Naive thymus-derived CD4-positive, alpha-beta T cell (primary cell): ENCODE measurements at regions not wholly inside any gene's neighbourhood (a gene's known extent, or its start where the extent isn't known, plus 50 kb on each side); places are given as distances from the start of the nearest gene placed in this dataset.

Experiments used
- ATAC-seq: fragments of 150-1000 bp; cut with Tn5 transposase; 2 replicates; pipeline ENCODE4 v1.10.0; 2021; ENCODE audit warnings: mild to moderate bottlenecking, moderate library complexity
- CTCF ChIA-PET: fragments of 350-600 bp; sonication (Branson Sonifier 250); formaldehyde crosslinking; loops from one replicate; lab custom pipeline; 2021; ENCODE audit warnings: antibody characterized with exemption; lab: Charles Lee
- POLR2A ChIA-PET: fragments of 350-600 bp; sonication (Branson Sonifier 250); formaldehyde crosslinking; loops from one replicate; lab custom pipeline; 2021; ENCODE audit warnings: antibody characterized with exemption, inconsistent platforms; lab: Charles Lee
- DNase-seq, 9 donors: peaks; one replicate each; pipeline versions ENCODE4 v3.0.0 to v3.0.0-alpha.2; 2020 to 2022; ENCODE audit warnings: mixed read lengths in 1 of 9
- H3K27ac ChIP-seq: one replicate; pipeline ENCODE4 v1.7.0; 2013; ENCODE audit warnings: mild to moderate bottlenecking, low read depth, low read length, moderate library complexity
- H3K27me3 ChIP-seq, 2 donors: one replicate each; pipeline ENCODE4 v1.7.0; 2013; ENCODE audit warnings: low read length in 2 of 2, mild to moderate bottlenecking in 2 of 2, moderate library complexity in 2 of 2; ENCODE audit not compliant: control insufficient read depth in 2 of 2, insufficient read depth in 2 of 2
- H3K36me3 ChIP-seq, 3 experiments: 1 replicate in 2 of 3; 2 replicates in 1 of 3; pipeline ENCODE4 v1.7.0; 2013; ENCODE audit warnings: low read length in 3 of 3, mild to moderate bottlenecking in 3 of 3, moderate library complexity in 1 of 3; ENCODE audit not compliant: insufficient read depth in 3 of 3, control insufficient read depth in 2 of 3
- H3K4me1 ChIP-seq, 2 donors: one replicate each; pipeline ENCODE4 v1.7.0; 2013; ENCODE audit warnings: low read length in 2 of 2, mild to moderate bottlenecking in 2 of 2, moderate library complexity in 1 of 2; ENCODE audit not compliant: control insufficient read depth in 2 of 2, insufficient read depth in 2 of 2
- H3K4me3 ChIP-seq: 2 replicates; pipeline ENCODE4 v1.7.0; 2013; ENCODE audit warnings: mild to moderate bottlenecking, low read length
- H3K9me3 ChIP-seq, 3 experiments: 1 replicate in 2 of 3; 2 replicates in 1 of 3; pipeline ENCODE4 v1.7.0; 2013; ENCODE audit warnings: low read length in 3 of 3; ENCODE audit not compliant: control insufficient read depth in 2 of 3
- H3K27ac Mint-ChIP-seq, 9 donors: one replicate each; pipeline ENCODE4 v1.8.0; 2020 to 2022; ENCODE audit warnings: mixed read lengths in 9 of 9, mild to moderate bottlenecking in 8 of 9, moderate library complexity in 5 of 9, inconsistent platforms in 2 of 9
- H3K27me3 Mint-ChIP-seq, 5 donors: one replicate each; pipeline ENCODE4 v1.8.0; 2021 to 2022; ENCODE audit warnings: mixed read lengths in 5 of 5, mild to moderate bottlenecking in 1 of 5
- H3K36me3 Mint-ChIP-seq, 5 donors: one replicate each; pipeline ENCODE4 v1.8.0; 2020 to 2022; ENCODE audit warnings: mixed read lengths in 5 of 5, mild to moderate bottlenecking in 3 of 5, inconsistent platforms in 1 of 5
- H3K4me1 Mint-ChIP-seq, 7 donors: one replicate each; pipeline ENCODE4 v1.8.0; 2020 to 2022; ENCODE audit warnings: mixed read lengths in 7 of 7, mild to moderate bottlenecking in 3 of 7, inconsistent platforms in 1 of 7
- H3K4me3 Mint-ChIP-seq, 10 donors: one replicate each; pipeline ENCODE4 v1.8.0; 2020 to 2022; ENCODE audit warnings: mild to moderate bottlenecking in 10 of 10, mixed read lengths in 10 of 10, moderate library complexity in 6 of 10, inconsistent platforms in 2 of 10
- H3K9me3 Mint-ChIP-seq, 11 donors: one replicate each; pipeline ENCODE4 v1.8.0; 2020 to 2022; ENCODE audit warnings: mixed read lengths in 11 of 11, mild to moderate bottlenecking in 4 of 11, inconsistent platforms in 1 of 11, moderate library complexity in 1 of 11
- intact Hi-C, 2 donors: fragments of 100-400 bp; cut with micrococcal nuclease; formaldehyde crosslinking; loops; one replicate each; pipeline ENCODE4 v1.15.1; 2023

DNA sequence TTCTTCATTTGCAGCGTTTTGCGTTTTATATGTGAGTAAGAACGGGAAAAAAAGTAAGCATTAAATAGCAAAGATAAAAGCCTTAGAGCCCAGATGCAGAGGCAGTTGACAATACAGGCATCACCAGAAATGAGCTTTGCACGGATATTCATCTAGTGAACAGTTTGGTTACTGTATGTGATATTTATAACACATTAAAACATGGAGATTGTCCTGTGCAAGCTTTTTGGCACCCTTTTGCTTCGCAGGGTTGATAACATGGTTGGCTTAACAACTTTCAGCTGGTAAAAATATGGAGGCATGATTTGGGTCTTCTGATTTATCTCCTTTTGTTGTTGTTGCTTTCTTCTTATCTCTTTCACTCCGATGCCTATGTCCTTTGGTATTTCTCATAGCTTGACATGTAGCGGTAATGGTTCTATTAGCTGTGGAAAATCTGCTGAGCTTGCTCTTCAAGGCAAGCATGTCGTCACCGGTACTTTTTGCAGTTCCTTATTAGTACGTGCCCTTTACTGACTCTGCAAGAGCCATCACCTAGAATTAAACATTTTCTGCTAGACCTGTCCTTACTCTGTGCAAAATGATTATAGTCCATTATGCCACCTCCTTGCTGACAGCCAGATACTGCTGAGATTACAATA, 102.9 kb downstream of the PCDH7 start:
- Histone ChIP-seq H3K36me3 (no peaks in the 10 kb centered on the region), H3K27me3 (no peaks in the 10 kb centered on the region), H3K4me3 (no peak overlapping the region), H3K9me3 (no peaks in the 10 kb centered on the region), H3K27ac (no peak overlapping the region), H3K4me1 (no peaks in the 10 kb centered on the region)
- Mint-ChIP-seq H3K27me3 (no peaks in the 10 kb centered on the region), H3K4me3 (no peak overlapping the region), H3K4me1 (no peaks in the 10 kb centered on the region), H3K27ac (no peak overlapping the region), H3K9me3 (peaks cover 0 to 13% (median 4%) of the 10 kb centered on the region in 11 donors), H3K36me3 (no peaks in the 10 kb centered on the region)
- ChIA-PET CTCF (no interaction called here), POLR2A (no interaction called here)
- DNase-seq (no peak), ATAC-seq (no peak)
- intact Hi-C loops = no loop called here

DNA sequence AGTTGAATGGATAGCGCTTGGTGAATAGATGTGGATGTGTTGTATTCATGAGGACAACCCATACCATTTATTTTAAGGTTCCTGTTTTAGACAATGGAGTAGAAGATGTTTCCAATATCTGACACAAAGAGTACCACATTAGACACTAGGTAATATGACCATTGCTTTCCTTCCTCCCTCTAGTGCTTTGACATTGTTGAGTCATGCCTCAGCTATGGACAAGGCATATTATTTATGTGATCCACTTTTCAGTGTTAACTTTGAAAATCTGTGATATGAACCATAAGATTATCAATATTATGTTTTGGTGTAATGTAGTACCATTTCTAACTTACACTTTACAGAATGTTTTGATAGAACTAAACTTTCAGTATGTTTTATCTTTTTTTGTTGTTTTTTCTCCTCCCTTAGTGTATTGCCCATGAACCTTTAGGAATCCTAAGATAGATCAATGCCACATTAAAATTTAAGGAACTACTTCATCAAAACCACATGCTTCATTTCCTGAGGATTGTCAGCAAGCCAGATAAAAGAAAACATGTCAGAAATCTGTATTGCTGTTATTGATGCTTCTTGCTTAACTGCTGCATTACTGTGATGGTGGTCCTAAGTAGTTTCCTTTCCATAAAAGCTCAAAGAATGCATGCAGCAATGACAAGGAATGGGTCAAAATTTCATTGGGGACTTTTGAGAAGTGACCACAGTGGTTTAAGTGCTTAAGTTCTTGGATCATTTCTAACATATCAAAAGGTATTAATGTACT, 105.0 kb downstream of the PCDH7 start:
- no peaks in the 10 kb centered on the region for H3K4me1 ChIP-seq
- DNase-seq = no peak
- intact Hi-C loops = no loop called here
- no peak overlapping the region for H3K27ac ChIP-seq
- no peak overlapping the region for H3K4me3 ChIP-seq
- H3K36me3 ChIP-seq = no peaks in the 10 kb centered on the region
- H3K4me3 Mint-ChIP-seq = no peak overlapping the region
- H3K27ac Mint-ChIP-seq = no peak overlapping the region
- ATAC-seq = no peak
- POLR2A ChIA-PET = no interaction called here
- H3K36me3 Mint-ChIP-seq = no peaks in the 10 kb centered on the region
- H3K27me3 Mint-ChIP-seq = no peaks in the 10 kb centered on the region
- H3K4me1 Mint-ChIP-seq = no peaks in the 10 kb centered on the region
- no peaks in the 10 kb centered on the region for H3K27me3 ChIP-seq
- H3K9me3 ChIP-seq = no peaks in the 10 kb centered on the region
- peaks cover 0 to 16% (median 3%) of the 10 kb centered on the region in 11 donors for H3K9me3 Mint-ChIP-seq
- CTCF ChIA-PET = no interaction called here

DNA sequence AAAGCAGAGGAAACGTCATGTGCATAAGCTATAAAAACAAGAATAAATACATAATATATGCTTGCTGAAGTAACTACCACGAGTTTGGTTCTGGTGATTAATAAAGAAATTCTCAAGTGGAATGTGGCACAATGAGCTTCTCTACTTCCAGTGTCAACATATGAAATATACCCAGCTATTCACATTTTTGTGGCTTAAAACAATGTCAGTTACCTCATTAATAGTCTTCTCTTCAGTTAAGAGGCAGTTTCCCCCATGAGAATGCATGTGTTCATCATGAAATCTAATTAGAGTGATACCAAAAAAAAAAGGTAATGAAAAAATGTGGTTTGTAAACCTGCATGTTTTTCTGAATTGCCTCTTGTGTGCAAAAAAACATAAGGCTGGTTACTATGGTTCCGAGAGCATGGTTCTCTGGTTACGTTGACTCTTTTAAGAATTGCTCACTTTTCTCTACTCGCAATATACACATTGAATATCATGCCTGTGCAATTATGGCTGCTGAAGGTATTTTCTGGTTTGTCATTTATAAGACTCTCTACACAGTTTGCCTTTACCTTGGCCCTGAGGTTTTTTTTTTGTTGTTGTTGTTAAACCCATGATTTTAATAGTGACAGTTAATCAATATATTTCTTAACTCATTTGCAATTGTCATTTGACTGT, 108.2 kb downstream of the PCDH7 start:
- ChIA-PET CTCF (no interaction called here), POLR2A (no interaction called here)
- Histone ChIP-seq H3K4me3 (no peak overlapping the region), H3K4me1 (no peaks in the 10 kb centered on the region), H3K27me3 (no peaks in the 10 kb centered on the region), H3K27ac (no peak overlapping the region), H3K9me3 (no peaks in the 10 kb centered on the region), H3K36me3 (no peaks in the 10 kb centered on the region)
- Mint-ChIP-seq H3K9me3 (peaks cover 0 to 17% (median 2%) of the 10 kb centered on the region in 11 donors), H3K4me3 (no peak overlapping the region), H3K4me1 (no peaks in the 10 kb centered on the region), H3K36me3 (no peaks in the 10 kb centered on the region), H3K27ac (no peak overlapping the region), H3K27me3 (no peaks in the 10 kb centered on the region)
- intact Hi-C loops = no loop called here
- DNase-seq (no peak), ATAC-seq (no peak)

DNA sequence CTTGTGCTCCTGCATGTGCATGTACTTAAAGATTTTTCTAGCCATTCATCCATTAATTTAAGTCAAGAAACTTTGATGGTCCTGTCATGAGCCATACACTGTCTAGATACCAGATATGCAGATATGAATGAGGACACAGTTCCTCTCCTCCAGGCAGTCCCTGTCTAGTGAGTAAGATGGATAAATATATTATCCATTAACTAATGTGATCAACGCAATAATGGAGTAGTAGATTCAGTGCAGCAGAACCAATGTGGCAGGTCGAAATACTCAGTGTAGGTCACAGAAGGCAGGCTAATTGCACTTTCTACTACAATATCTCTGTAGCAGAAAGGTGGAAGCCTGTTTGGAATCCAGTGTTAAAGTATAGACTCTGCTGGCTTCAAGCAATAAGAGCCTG, 112.5 kb downstream of the PCDH7 start:
- no peak for ATAC-seq

DNA sequence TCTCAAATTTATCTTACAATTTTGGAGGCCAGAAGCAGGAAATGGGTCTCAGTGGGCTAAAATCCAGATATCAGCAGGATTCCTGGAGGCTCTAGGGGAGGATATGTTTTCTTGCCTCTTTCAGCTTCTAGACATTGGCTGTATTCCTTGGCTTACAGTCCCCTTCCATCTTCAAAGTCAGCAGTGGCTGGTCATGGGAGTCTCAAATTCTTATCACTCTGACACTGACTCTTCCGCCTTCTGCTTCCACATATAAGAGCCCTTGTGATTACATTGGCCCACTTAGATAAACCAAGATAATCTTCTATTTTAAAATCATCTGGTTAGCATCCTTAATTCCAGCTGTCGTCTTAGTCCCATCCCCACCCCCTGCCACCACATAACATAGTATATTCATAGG, 113.0 kb downstream of the PCDH7 start:
- no peaks in the 10 kb centered on the region for H3K27me3 Mint-ChIP-seq
- peaks cover 0 to 15% (median 0%) of the 10 kb centered on the region in 11 donors for H3K9me3 Mint-ChIP-seq
- H3K4me1 Mint-ChIP-seq = no peaks in the 10 kb centered on the region
- no peaks in the 10 kb centered on the region for H3K9me3 ChIP-seq
- H3K27ac Mint-ChIP-seq = no peak overlapping the region
- no peak overlapping the region for H3K4me3 ChIP-seq
- DNase-seq = no peak
- H3K27ac ChIP-seq = no peak overlapping the region
- ChIA-PET POLR2A (no interaction called here), CTCF (no interaction called here)
- no peaks in the 10 kb centered on the region for H3K36me3 Mint-ChIP-seq
- intact Hi-C loops = no loop called here
- no peaks in the 10 kb centered on the region for H3K27me3 ChIP-seq
- no peak for ATAC-seq
- H3K36me3 ChIP-seq = no peaks in the 10 kb centered on the region
- no peak overlapping the region for H3K4me3 Mint-ChIP-seq
- H3K4me1 ChIP-seq = no peaks in the 10 kb centered on the region

More for the DNA sequence above, 112.5 kb downstream of the PCDH7 start:
- H3K27me3 Mint-ChIP-seq = no peaks in the 10 kb centered on the region
- Histone ChIP-seq H3K4me1 (no peaks in the 10 kb centered on the region), H3K27ac (no peak overlapping the region), H3K9me3 (no peaks in the 10 kb centered on the region), H3K27me3 (no peaks in the 10 kb centered on the region), H3K4me3 (no peak overlapping the region), H3K36me3 (no peaks in the 10 kb centered on the region)
- peaks cover 0 to 15% (median 0%) of the 10 kb centered on the region in 11 donors for H3K9me3 Mint-ChIP-seq
- H3K36me3 Mint-ChIP-seq = no peaks in the 10 kb centered on the region
- H3K4me3 Mint-ChIP-seq = no peak overlapping the region
- H3K27ac Mint-ChIP-seq = no peak overlapping the region
- no peaks in the 10 kb centered on the region for H3K4me1 Mint-ChIP-seq
- intact Hi-C loops = no loop called here
- CTCF ChIA-PET = no interaction called here
- POLR2A ChIA-PET = no interaction called here
- no peak for DNase-seq

DNA sequence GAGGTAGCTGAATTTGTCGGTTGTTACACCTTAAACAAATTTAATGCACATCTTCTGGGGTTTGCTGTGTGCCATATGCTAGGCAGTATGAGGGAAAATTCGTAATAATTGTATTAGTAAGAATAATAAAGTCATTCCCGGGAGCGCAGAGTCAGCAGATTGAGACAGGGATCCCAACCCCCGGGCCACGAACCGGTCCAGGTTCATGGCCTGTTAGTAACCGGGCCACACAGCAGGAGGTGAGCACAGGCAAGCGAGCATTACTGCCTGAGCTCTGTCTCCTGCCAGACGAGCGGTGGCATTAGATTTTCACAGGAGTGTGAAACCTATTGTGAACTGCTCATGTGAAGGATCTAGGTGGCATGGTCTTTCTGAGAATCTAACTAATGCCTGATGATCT, 114.9 kb downstream of the PCDH7 start:
- no peaks in the 10 kb centered on the region for H3K27me3 Mint-ChIP-seq
- Histone ChIP-seq H3K36me3 (no peaks in the 10 kb centered on the region), H3K9me3 (no peaks in the 10 kb centered on the region), H3K4me3 (no peak overlapping the region), H3K27ac (no peak overlapping the region), H3K4me1 (no peaks in the 10 kb centered on the region), H3K27me3 (no peaks in the 10 kb centered on the region)
- no peak overlapping the region for H3K4me3 Mint-ChIP-seq
- ATAC-seq (no peak), DNase-seq (no peak)
- POLR2A ChIA-PET = no interaction called here
- H3K4me1 Mint-ChIP-seq = no peaks in the 10 kb centered on the region
- H3K27ac Mint-ChIP-seq = no peak overlapping the region
- H3K9me3 Mint-ChIP-seq = peaks cover 0 to 10% (median 0%) of the 10 kb centered on the region in 11 donors
- intact Hi-C loops = no loop called here
- CTCF ChIA-PET = no interaction called here
- H3K36me3 Mint-ChIP-seq = no peaks in the 10 kb centered on the region
